Smooth muscle cell (in vitro differentiated cells): ENCODE measurements at regions not wholly inside any gene's neighbourhood (a gene's known extent, or its start where the extent isn't known, plus 50 kb on each side); places are given as distances from the start of the nearest gene placed in this dataset.

Experiments
- DNase-seq: peaks from one replicate; lab custom pipeline; 2025; ENCODE audit not compliant: unreplicated experiment; lab: John Stamatoyannopoulos, UW
- H2AFZ ChIP-seq: fragments of 200-600 bp; sonication (generic); 2 replicates; pipeline ENCODE4 v1.6.0; 2016; ENCODE audit warnings: antibody characterized with exemption, low read depth, mild to moderate bottlenecking
- H3F3A ChIP-seq: fragments of 200-600 bp; sonication (generic); 2 replicates; pipeline ENCODE4 v1.6.0; 2017; ENCODE audit warnings: antibody characterized with exemption, low read depth
- H3K27ac ChIP-seq: fragments of 200-600 bp; sonication (generic); 2 replicates; pipeline ENCODE4 v1.5.1; 2016; ENCODE audit warnings: low read depth, mild to moderate bottlenecking
- H3K27me3 ChIP-seq: fragments of 200-600 bp; sonication (generic); 2 replicates; pipeline ENCODE4 v1.6.1; 2016; ENCODE audit warnings: low read depth, mild to moderate bottlenecking
- H3K36me3 ChIP-seq: fragments of 200-600 bp; sonication (generic); 2 replicates; pipeline ENCODE4 v1.5.1; 2016; ENCODE audit warnings: low read depth
- H3K4me1 ChIP-seq: fragments of 200-600 bp; sonication (generic); 2 replicates; pipeline ENCODE4 v1.5.1; 2016; ENCODE audit warnings: low read depth
- H3K4me2 ChIP-seq: fragments of 200-600 bp; sonication (generic); 2 replicates; pipeline ENCODE4 v1.6.0; 2016; ENCODE audit warnings: mild to moderate bottlenecking
- H3K4me3 ChIP-seq: fragments of 200-600 bp; sonication (generic); 2 replicates; pipeline ENCODE4 v1.5.1; 2016; ENCODE audit warnings: mild to moderate bottlenecking
- H3K79me2 ChIP-seq: fragments of 200-600 bp; sonication (generic); 2 replicates; pipeline ENCODE4 v1.6.0; 2016; ENCODE audit warnings: low read depth, mild to moderate bottlenecking
- H3K9ac ChIP-seq: fragments of 200-600 bp; sonication (generic); 2 replicates; pipeline ENCODE4 v1.6.0; 2016; ENCODE audit warnings: low read depth
- H3K9me3 ChIP-seq: fragments of 200-600 bp; sonication (generic); replicated peaks from 2 replicates; pipeline ENCODE4 v1.5.1; 2016; ENCODE audit warnings: low read depth
- H4K20me1 ChIP-seq: fragments of 200-600 bp; sonication (generic); 2 replicates; pipeline ENCODE4 v1.6.0; 2016; ENCODE audit warnings: low read depth
- CTCF ChIP-seq: fragments of 200-600 bp; sonication (generic); IDR thresholded peaks from 2 replicates; pipeline ENCODE4 v1.5.1; 2017; ENCODE audit warnings: borderline replicate concordance, mild to moderate bottlenecking, antibody characterized with exemption; ENCODE audit not compliant: insufficient read depth, poor library complexity, severe bottlenecking
- WGBS: methylation state at CpG from one replicate; pipeline ENCODE4 v1.1.7; 2016; ENCODE audit warnings: low lambda C conversion rate; 5-methylcytosine and 5-hydroxymethylcytosine counted together

- Histone ChIP-seq H3K9me3 (no peaks in the 10 kb centered on the region), H4K20me1 (no peaks in the 10 kb centered on the region), H3K36me3 (no peaks in the 10 kb centered on the region), H3F3A (no peaks in the 10 kb centered on the region), H3K79me2 (no peaks in the 10 kb centered on the region), H3K4me3 (no peak overlapping the region), H3K9ac (no peak overlapping the region), H3K27ac (no peak overlapping the region), H3K27me3 (no peaks in the 10 kb centered on the region), H2AFZ (no peak overlapping the region), H3K4me2 (no peak overlapping the region), H3K4me1 (no peaks in the 10 kb centered on the region)
- DNase-seq: no peak
- TF ChIP-seq CTCF: no peak
- WGBS: 61% methylated on average over 1 of the region's 1 CpG
Observed at GRCh38 chr4:104217526-104217925, 277.2 kb downstream of the CXXC4 start.

- Histone ChIP-seq H3K9ac (no peak overlapping the region), H3F3A (no peaks in the 10 kb centered on the region), H3K27ac (no peak overlapping the region), H3K4me3 (no peak overlapping the region), H3K36me3 (no peaks in the 10 kb centered on the region), H2AFZ (no peak overlapping the region), H3K79me2 (no peaks in the 10 kb centered on the region), H3K27me3 (no peaks in the 10 kb centered on the region), H3K4me2 (no peak overlapping the region), H3K4me1 (no peaks in the 10 kb centered on the region), H3K9me3 (no peaks in the 10 kb centered on the region), H4K20me1 (no peaks in the 10 kb centered on the region)
- WGBS: 92% methylated on average over 2 of the region's 2 CpGs
- DNase-seq: no peak
- TF ChIP-seq CTCF: no peak
Observed at GRCh38 chr4:104211657-104212056, 283.0 kb downstream of the CXXC4 start.

- Histone ChIP-seq H3K9ac (no peak overlapping the region), H3K27me3 (no peaks in the 10 kb centered on the region), H4K20me1 (no peaks in the 10 kb centered on the region), H2AFZ (no peak overlapping the region), H3K79me2 (no peaks in the 10 kb centered on the region), H3K27ac (no peak overlapping the region), H3K4me2 (no peak overlapping the region), H3K9me3 (no peaks in the 10 kb centered on the region), H3K36me3 (no peaks in the 10 kb centered on the region), H3K4me1 (no peaks in the 10 kb centered on the region), H3F3A (no peaks in the 10 kb centered on the region), H3K4me3 (no peak overlapping the region)
- WGBS: 78% methylated on average over 4 of the region's 4 CpGs
- no peak for TF ChIP-seq CTCF
- DNase-seq: no peak
Observed at GRCh38 chr4:104210420-104210819, 284.3 kb downstream of the CXXC4 start.

GRCh38 chr4:104206784-104207183 lies 287.9 kb downstream of the CXXC4 start:
- Histone ChIP-seq H4K20me1 (no peaks in the 10 kb centered on the region), H3K9ac (no peak overlapping the region), H3K9me3 (no peaks in the 10 kb centered on the region), H3F3A (no peaks in the 10 kb centered on the region), H3K4me1 (no peaks in the 10 kb centered on the region), H3K79me2 (no peaks in the 10 kb centered on the region), H3K27ac (no peak overlapping the region), H3K4me3 (no peak overlapping the region), H3K4me2 (no peak overlapping the region), H3K36me3 (no peaks in the 10 kb centered on the region), H2AFZ (no peak overlapping the region), H3K27me3 (no peaks in the 10 kb centered on the region)
- 78% methylated on average over 1 of the region's 1 CpG for WGBS
- no peak for DNase-seq
- TF ChIP-seq CTCF: no peak
